K562 (cell line): ENCODE measurements at regions not wholly inside any gene's neighbourhood (a gene's known extent, or its start where the extent isn't known, plus 50 kb on each side); places are given as distances from the start of the nearest gene placed in this dataset.

Source experiments
- ATAC-seq: fragments of 200-7000 bp; cut with Tn5 transposase; 3 replicates; pipeline ENCODE4 v1.9.1; 2020; ENCODE audit warnings: moderate library complexity
- BruUV-seq: library from RNA; stranded (reverse); fragments of 400-500 nt; replicated peaks from 2 replicates; lab custom pipeline; 2021; lab: Mats Ljungman, UMichigan
- CTCF ChIA-PET: fragments of 300-600 bp; formaldehyde crosslinking; extraction: SDS; loops from one replicate; lab custom pipeline; 2021; ENCODE audit warnings: low intra/inter-chr PET ratio; lab: Yijun Ruan, JAX
- POLR2A ChIA-PET: fragments of 300-600, 350-650 bp; sonication (Branson Sonifier 250); formaldehyde crosslinking; extraction: SDS; loops from one replicate; lab custom pipeline; 2021; ENCODE audit warnings: antibody characterized with exemption, inconsistent platforms; lab: Yijun Ruan, JAX
- DNase-seq, 4 experiments: peaks; one replicate each; pipeline versions ENCODE4 v3.0.0 to v3.0.0-alpha.2; 2011 to 2018; ENCODE audit warnings: low spot score in 3 of 4, mixed read lengths in 3 of 4; ENCODE audit errors: extremely low read depth in 1 of 4
- FAIRE-seq: peaks from 2 replicates; lab custom pipeline; 2011; peaks lifted over from hg19 to GRCh38; lab: Jason Lieb, UNC
- H2AFZ ChIP-seq: 2 replicates; pipeline ENCODE4 v1.6.0; 2011; ENCODE audit warnings: low read depth, low read length, control low read depth, inconsistent platforms
- H3K27ac ChIP-seq: fragments of 200-600 bp; 3 replicates; pipeline ENCODE4 v1.8.0; 2011; ENCODE audit warnings: low read depth, mild to moderate bottlenecking, control low read depth, inconsistent platforms, low read length, moderate library complexity, mixed read lengths; ENCODE audit errors: extremely low read depth
- H3K27me3 ChIP-seq, 2 experiments: fragments of 300-600 bp in 1 of 2; 2 replicates in 1 of 2; 3 replicates in 1 of 2; pipeline versions ENCODE4 v1.6.0 to v1.8.0; 2011; ENCODE audit warnings: inconsistent platforms in 2 of 2, low read length in 2 of 2, mild to moderate bottlenecking in 1 of 2, mixed read lengths in 1 of 2, moderate library complexity in 1 of 2; ENCODE audit not compliant: control insufficient read depth in 2 of 2, insufficient read depth in 2 of 2
- H3K36me3 ChIP-seq: fragments of 300-600 bp; 3 replicates; pipeline ENCODE4 v1.8.0; 2011; ENCODE audit warnings: mild to moderate bottlenecking, low read length, inconsistent platforms; ENCODE audit not compliant: control insufficient read depth, insufficient read depth
- H3K4me1 ChIP-seq, 2 experiments: fragments of 200-600 bp in 1 of 2; replicated peaks in 1 of 2; 2 replicates in 1 of 2; 3 replicates in 1 of 2; pipeline versions ENCODE4 v1.5.1 to v1.8.0; 2011; ENCODE audit warnings: inconsistent platforms in 2 of 2, low read length in 2 of 2, mild to moderate bottlenecking in 1 of 2, mixed read lengths in 1 of 2, moderate library complexity in 1 of 2; ENCODE audit not compliant: control insufficient read depth in 2 of 2, insufficient read depth in 2 of 2
- H3K4me2 ChIP-seq: 2 replicates; pipeline ENCODE4 v1.6.1; 2011; ENCODE audit warnings: low read length, control low read depth, inconsistent platforms, mixed read lengths; ENCODE audit not compliant: insufficient read depth
- H3K4me3 ChIP-seq: fragments of 200-600 bp; sonication (generic), shearing (Covaris generic); 2 replicates; pipeline ENCODE4 v1.5.1; 2016; ENCODE audit warnings: control low read depth, inconsistent platforms
- H3K79me2 ChIP-seq: fragments of 200-600 bp; 3 replicates; pipeline ENCODE4 v1.8.0; 2011; ENCODE audit warnings: low read length, inconsistent platforms; ENCODE audit not compliant: control insufficient read depth, insufficient read depth
- H3K9ac ChIP-seq, 2 experiments: 2 replicates each; pipeline versions ENCODE4 v1.6.0 to v1.6.1; 2011; ENCODE audit warnings: low read depth in 2 of 2, low read length in 2 of 2, control low read depth in 1 of 2, inconsistent platforms in 1 of 2, mild to moderate bottlenecking in 1 of 2, mixed read lengths in 1 of 2; ENCODE audit not compliant: insufficient read depth in 1 of 2
- H3K9me1 ChIP-seq: one replicate; pipeline ENCODE4 v1.6.0; 2011; ENCODE audit warnings: inconsistent platforms, mild to moderate bottlenecking, low read length, moderate library complexity; ENCODE audit not compliant: control insufficient read depth, insufficient read depth
- H3K9me3 ChIP-seq: replicated peaks from 2 replicates; pipeline ENCODE4 v1.5.1; 2011; ENCODE audit warnings: low read depth, low read length, inconsistent platforms; ENCODE audit not compliant: control insufficient read depth, insufficient read depth
- H4K20me1 ChIP-seq: replicated peaks from 2 replicates; pipeline ENCODE4 v1.6.1; 2011; ENCODE audit warnings: low read length, inconsistent platforms, mixed read lengths; ENCODE audit not compliant: control insufficient read depth, insufficient read depth
- DACH1 ChIP-seq: fragments of 450-650 bp; IDR thresholded peaks from 2 replicates; pipeline ENCODE4 v1.6.1; 2018; ENCODE audit not compliant: partially characterized antibody
- GTF2E2 ChIP-seq: fragments of 200-800 bp; sonication (Bioruptor generic); IDR thresholded peaks from 2 replicates; pipeline ENCODE4 v1.6.1; 2016; ENCODE audit warnings: missing genetic modification characterization, missing compliant biosample characterization
- PHF20 ChIP-seq: fragments of 450-650 bp; IDR thresholded peaks from 2 replicates; pipeline ENCODE4 v1.6.1; 2018; ENCODE audit not compliant: partially characterized antibody
- RCOR1 ChIP-seq, 2 experiments: IDR thresholded peaks; 2 replicates each; pipeline ENCODE4 v1.6.1; 2012; ENCODE audit warnings: low read depth in 2 of 2, low read length in 2 of 2, borderline replicate concordance in 1 of 2, improper control_type of control experiment in 1 of 2
- SIN3A ChIP-seq, 2 experiments: fragments of 150-350 bp in 1 of 2; IDR thresholded peaks; 2 replicates each; pipeline ENCODE4 v1.6.1; 2011 to 2016; ENCODE audit warnings: borderline replicate concordance in 2 of 2, low read depth in 2 of 2, low read length in 2 of 2, mild to moderate bottlenecking in 2 of 2, moderate library complexity in 2 of 2; ENCODE audit not compliant: control insufficient read depth in 1 of 2
- TAF7 ChIP-seq: fragments of 450-650 bp; IDR thresholded peaks from 2 replicates; pipeline ENCODE4 v1.6.1; 2016; ENCODE audit warnings: missing genetic modification characterization, missing compliant biosample characterization
- TBP ChIP-seq: optimal IDR thresholded peaks from 2 replicates; pipeline ENCODE3; 2011; ENCODE audit warnings: low read depth, low read length, improper control_type of control experiment
- TCF7L2 ChIP-seq: fragments of 150-350 bp; IDR thresholded peaks from 2 replicates; pipeline ENCODE4 v1.6.1; 2016; ENCODE audit warnings: low read depth, mild to moderate bottlenecking, low read length, moderate library complexity
- TEAD2 ChIP-seq: fragments of 450-650 bp; IDR thresholded peaks from 2 replicates; pipeline ENCODE4 v1.6.1; 2016; ENCODE audit warnings: missing genetic modification characterization, control low read depth, missing compliant biosample characterization
- ZKSCAN1 ChIP-seq: fragments of 150-350 bp; IDR thresholded peaks from 2 replicates; pipeline ENCODE4 v1.6.1; 2016; ENCODE audit warnings: low read depth, low read length
- ZSCAN32 ChIP-seq: fragments of 450-650 bp; formaldehyde crosslinking; IDR thresholded peaks from 2 replicates; pipeline ENCODE4 v1.4.0; 2020; ENCODE audit warnings: mild to moderate bottlenecking, moderate library complexity
- WGBS: fragments of 100-300 bp; shearing (Covaris generic); methylation state at CpG from one replicate; pipeline ENCODE4 v1.1.6; 2016; ENCODE audit warnings: low coverage, mixed read lengths; ENCODE audit not compliant: insufficient coverage; ENCODE audit errors: missing lambda C conversion rate; 5-methylcytosine and 5-hydroxymethylcytosine counted together
- in situ Hi-C: fragments of 300-500 bp; cut with MboI; formaldehyde crosslinking; loops from 4 replicates; pipeline ENCODE4 v1.15.0; 2018; ENCODE audit warnings: inconsistent platforms, mixed read lengths
- intact Hi-C: fragments of 100-400 bp; cut with micrococcal nuclease; formaldehyde crosslinking; loops from 2 replicates; pipeline ENCODE4 v1.14.2; 2022
- TF ChIP-seq, protein P1 (sequence below): sonication (generic); formaldehyde crosslinking; IDR thresholded peaks from 2 replicates; pipeline ENCODE4 v1.4.0; 2020; ENCODE audit warnings: mild to moderate bottlenecking, missing genetic modification reagents
- TF ChIP-seq, protein P2 (sequence below): fragments of 250-450 bp; sonication (Bioruptor Pico); IDR thresholded peaks from 2 replicates; pipeline ENCODE4 v1.8.0; 2022; ENCODE audit warnings: inconsistent platforms
- TF ChIP-seq, protein P3 (sequence below): fragments of 150-350 bp; conservative IDR thresholded peaks from 2 replicates; pipeline ENCODE4 v1.6.1; 2014; ENCODE audit warnings: low read length

DNA sequence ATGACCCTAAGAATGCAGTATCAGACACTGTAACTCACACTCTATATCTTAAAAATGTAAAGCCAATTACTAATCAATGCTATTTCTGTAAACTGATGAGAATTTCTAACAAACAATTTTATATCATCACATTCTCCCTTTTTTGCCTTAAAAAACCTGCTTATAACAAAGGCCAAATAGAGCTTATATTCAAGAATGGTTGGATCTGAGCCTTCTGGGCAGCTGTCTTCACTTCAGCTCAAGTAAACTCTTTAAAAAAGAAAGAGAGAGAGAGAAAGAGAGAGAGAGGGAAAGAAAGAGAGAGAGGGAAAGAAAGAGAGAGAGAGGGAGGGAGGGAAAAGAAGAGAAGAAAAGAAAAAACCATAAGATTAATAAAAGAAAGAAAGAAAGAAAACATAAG, 231.8 kb downstream of the KCNE4 start (continued):
- no peak for TF ChIP-seq SIN3A (IDR thresholded peaks at IDR 0.05; ENCODE audit: borderline replicate concordance in 2 of 2, control insufficient read depth in 1 of 2, low read depth in 2 of 2, low read length in 2 of 2)

DNA sequence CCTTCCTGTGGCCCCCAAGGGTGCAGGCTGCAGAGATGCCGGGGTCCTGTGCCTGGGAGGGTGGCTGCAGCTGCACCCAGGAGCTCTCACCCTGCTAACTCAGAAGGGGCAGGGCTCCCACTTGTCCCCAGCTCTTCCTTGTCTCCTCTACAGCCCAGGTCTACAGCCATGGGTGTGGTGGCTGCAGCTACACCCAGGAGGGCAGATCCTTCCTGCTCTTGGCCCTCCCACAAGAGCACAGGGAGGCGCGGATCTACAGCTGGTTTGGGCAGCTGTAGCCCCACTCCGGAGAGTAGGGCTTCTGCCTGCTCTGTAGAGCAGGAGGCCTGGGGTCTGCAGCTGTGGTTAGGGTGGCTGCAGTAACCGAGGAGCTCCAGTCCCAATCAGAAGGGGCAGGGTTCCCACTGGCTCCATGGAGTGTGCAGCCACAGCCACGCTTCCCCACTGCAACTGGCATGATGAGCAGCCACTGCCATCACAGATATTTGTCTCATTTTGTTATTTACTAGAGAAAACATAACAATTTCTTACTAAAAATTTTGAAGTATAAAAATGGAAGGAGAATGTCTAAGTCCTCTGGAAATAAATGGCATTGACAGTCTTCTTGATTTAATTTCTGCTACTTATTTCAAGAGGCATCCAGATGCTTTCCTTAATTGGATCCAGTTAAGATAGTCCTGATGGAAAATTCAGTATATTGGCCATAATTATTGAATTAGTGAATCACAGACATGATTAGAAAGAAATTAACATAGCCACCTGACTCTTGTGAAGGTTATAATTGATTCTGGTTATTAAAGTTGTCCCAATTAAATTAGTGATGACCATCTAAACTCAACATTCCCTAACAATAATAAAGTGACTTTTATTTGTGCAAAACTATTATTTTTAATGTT, 233.6 kb downstream of the KCNE4 start:
- BruUV-seq, result no TSS peak
- POLR2A ChIA-PET, result no interaction called here
- TF ChIP-seq TAF7 (no peak), PHF20 (no peak), ZSCAN32 (no peak), ZKSCAN1 (no peak), TBP (no peak), TCF7L2 (no peak), DACH1 (no peak), GTF2E2 (tag) (no peak), TEAD2 (tag) (no peak), RCOR1 (IDR thresholded peaks at IDR 0.05; ENCODE audit: borderline replicate concordance in 1 of 2, low read depth in 2 of 2, low read length in 2 of 2) (no peak)
- TF ChIP-seq, protein P1, sequence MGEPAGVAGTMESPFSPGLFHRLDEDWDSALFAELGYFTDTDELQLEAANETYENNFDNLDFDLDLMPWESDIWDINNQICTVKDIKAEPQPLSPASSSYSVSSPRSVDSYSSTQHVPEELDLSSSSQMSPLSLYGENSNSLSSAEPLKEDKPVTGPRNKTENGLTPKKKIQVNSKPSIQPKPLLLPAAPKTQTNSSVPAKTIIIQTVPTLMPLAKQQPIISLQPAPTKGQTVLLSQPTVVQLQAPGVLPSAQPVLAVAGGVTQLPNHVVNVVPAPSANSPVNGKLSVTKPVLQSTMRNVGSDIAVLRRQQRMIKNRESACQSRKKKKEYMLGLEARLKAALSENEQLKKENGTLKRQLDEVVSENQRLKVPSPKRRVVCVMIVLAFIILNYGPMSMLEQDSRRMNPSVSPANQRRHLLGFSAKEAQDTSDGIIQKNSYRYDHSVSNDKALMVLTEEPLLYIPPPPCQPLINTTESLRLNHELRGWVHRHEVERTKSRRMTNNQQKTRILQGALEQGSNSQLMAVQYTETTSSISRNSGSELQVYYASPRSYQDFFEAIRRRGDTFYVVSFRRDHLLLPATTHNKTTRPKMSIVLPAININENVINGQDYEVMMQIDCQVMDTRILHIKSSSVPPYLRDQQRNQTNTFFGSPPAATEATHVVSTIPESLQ (CRISPR knock-in tag), result no peak
- TF ChIP-seq, protein P2, sequence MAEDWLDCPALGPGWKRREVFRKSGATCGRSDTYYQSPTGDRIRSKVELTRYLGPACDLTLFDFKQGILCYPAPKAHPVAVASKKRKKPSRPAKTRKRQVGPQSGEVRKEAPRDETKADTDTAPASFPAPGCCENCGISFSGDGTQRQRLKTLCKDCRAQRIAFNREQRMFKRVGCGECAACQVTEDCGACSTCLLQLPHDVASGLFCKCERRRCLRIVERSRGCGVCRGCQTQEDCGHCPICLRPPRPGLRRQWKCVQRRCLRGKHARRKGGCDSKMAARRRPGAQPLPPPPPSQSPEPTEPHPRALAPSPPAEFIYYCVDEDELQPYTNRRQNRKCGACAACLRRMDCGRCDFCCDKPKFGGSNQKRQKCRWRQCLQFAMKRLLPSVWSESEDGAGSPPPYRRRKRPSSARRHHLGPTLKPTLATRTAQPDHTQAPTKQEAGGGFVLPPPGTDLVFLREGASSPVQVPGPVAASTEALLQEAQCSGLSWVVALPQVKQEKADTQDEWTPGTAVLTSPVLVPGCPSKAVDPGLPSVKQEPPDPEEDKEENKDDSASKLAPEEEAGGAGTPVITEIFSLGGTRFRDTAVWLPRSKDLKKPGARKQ, result no peak
- TF ChIP-seq, protein P3, sequence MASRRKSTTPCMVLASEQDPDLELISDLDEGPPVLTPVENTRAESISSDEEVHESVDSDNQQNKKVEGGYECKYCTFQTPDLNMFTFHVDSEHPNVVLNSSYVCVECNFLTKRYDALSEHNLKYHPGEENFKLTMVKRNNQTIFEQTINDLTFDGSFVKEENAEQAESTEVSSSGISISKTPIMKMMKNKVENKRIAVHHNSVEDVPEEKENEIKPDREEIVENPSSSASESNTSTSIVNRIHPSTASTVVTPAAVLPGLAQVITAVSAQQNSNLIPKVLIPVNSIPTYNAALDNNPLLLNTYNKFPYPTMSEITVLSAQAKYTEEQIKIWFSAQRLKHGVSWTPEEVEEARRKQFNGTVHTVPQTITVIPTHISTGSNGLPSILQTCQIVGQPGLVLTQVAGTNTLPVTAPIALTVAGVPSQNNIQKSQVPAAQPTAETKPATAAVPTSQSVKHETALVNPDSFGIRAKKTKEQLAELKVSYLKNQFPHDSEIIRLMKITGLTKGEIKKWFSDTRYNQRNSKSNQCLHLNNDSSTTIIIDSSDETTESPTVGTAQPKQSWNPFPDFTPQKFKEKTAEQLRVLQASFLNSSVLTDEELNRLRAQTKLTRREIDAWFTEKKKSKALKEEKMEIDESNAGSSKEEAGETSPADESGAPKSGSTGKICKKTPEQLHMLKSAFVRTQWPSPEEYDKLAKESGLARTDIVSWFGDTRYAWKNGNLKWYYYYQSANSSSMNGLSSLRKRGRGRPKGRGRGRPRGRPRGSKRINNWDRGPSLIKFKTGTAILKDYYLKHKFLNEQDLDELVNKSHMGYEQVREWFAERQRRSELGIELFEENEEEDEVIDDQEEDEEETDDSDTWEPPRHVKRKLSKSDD, result no peak

More for the DNA sequence above, 233.6 kb downstream of the KCNE4 start:
- H3K9me1 ChIP-seq, result no peaks in the 10 kb centered on the region
- intact Hi-C loops, result no loop called here
- H3K4me2 ChIP-seq, result no peak overlapping the region
- H2AFZ ChIP-seq, result no peak overlapping the region
- 7% methylated on average over 3 of the region's 6 CpGs for WGBS
- no peaks in the 10 kb centered on the region for H4K20me1 ChIP-seq
- DNase-seq (no peak), FAIRE-seq (no peak), ATAC-seq (no peak)
- H3K79me2 ChIP-seq, result no peaks in the 10 kb centered on the region
- H3K27me3 ChIP-seq, result no peaks in the 10 kb centered on the region
- CTCF ChIA-PET, result no interaction called here
- in situ Hi-C loops, result no loop called here
- no peak overlapping the region for H3K4me3 ChIP-seq
- H3K9ac ChIP-seq, result no peak overlapping the region
- no peaks in the 10 kb centered on the region for H3K4me1 ChIP-seq
- H3K9me3 ChIP-seq, result no peaks in the 10 kb centered on the region
- H3K27ac ChIP-seq, result no peak overlapping the region
- no peaks in the 10 kb centered on the region for H3K36me3 ChIP-seq
